ENCODE measurements at regions not wholly inside any gene's neighbourhood (a gene's known extent, or its start where the extent isn't known, plus 50 kb on each side); places are given as distances from the start of the nearest gene placed in this dataset.

DNA sequence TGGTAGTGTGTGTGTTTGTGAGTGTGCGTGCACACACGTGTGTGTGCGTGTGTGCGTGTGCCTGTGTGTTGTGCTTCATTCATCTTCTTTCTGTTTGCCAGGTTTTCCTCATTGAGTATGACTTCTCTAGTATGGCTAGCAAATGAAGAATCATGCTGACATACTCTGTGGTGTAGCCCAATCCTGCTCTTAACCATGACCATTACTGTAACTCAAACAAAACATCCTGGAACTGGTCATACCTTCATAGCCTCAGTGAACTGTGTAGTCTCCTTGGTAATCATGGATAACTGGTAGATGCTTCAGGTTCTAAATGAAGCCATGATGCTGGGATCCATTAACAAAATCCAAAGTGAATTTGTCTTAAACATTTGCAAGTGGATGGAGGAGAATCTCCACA is 1117.7 kb downstream of the BCL11B start:
- no peak for TF ChIP-seq EP300 (conservative IDR thresholded peaks at IDR 0.05; ENCODE audit: poor library complexity, severe bottlenecking)
- no peak for TF ChIP-seq POLR2AphosphoS5 (IDR thresholded peaks at IDR 0.05)
- TF ChIP-seq TAF1 (IDR thresholded peaks at IDR 0.05; ENCODE audit: low read depth), result no peak
- TF ChIP-seq, protein P1, sequence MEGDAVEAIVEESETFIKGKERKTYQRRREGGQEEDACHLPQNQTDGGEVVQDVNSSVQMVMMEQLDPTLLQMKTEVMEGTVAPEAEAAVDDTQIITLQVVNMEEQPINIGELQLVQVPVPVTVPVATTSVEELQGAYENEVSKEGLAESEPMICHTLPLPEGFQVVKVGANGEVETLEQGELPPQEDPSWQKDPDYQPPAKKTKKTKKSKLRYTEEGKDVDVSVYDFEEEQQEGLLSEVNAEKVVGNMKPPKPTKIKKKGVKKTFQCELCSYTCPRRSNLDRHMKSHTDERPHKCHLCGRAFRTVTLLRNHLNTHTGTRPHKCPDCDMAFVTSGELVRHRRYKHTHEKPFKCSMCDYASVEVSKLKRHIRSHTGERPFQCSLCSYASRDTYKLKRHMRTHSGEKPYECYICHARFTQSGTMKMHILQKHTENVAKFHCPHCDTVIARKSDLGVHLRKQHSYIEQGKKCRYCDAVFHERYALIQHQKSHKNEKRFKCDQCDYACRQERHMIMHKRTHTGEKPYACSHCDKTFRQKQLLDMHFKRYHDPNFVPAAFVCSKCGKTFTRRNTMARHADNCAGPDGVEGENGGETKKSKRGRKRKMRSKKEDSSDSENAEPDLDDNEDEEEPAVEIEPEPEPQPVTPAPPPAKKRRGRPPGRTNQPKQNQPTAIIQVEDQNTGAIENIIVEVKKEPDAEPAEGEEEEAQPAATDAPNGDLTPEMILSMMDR (IDR thresholded peaks at IDR 0.05; ENCODE audit: poor library complexity, severe bottlenecking), result no peak

Measured in neural cell (in vitro differentiated cells).